Keratinocyte (primary cell): ENCODE measurements at regions not wholly inside any gene's neighbourhood (a gene's known extent, or its start where the extent isn't known, plus 50 kb on each side); places are given as distances from the start of the nearest gene placed in this dataset.

ENCODE experiments used
- DNase-seq: peaks from one replicate; pipeline ENCODE4 v3.0.0-alpha.2; 2011; ENCODE audit warnings: low read depth, missing footprints, low spot score
- FAIRE-seq: peaks from 2 replicates; lab custom pipeline; 2011; peaks lifted over from hg19 to GRCh38; lab: Jason Lieb, UNC
- H2AFZ ChIP-seq: 2 replicates; pipeline ENCODE4 v1.6.0; 2012; ENCODE audit warnings: low read length, control low read depth, inconsistent platforms; ENCODE audit not compliant: control insufficient read depth
- H3K27ac ChIP-seq: 2 replicates; pipeline ENCODE4 v1.5.1; 2011; ENCODE audit warnings: low read length; ENCODE audit not compliant: control insufficient read depth, insufficient read depth
- H3K27me3 ChIP-seq: 3 replicates; pipeline ENCODE4 v1.6.0; 2011; ENCODE audit warnings: low read length; ENCODE audit not compliant: control insufficient read depth, insufficient read depth; ENCODE audit errors: extremely low read depth
- H3K36me3 ChIP-seq, 2 experiments: 2 replicates in 1 of 2; 3 replicates in 1 of 2; pipeline ENCODE4 v1.5.1; 2011; ENCODE audit warnings: low read length in 2 of 2, mild to moderate bottlenecking in 1 of 2; ENCODE audit not compliant: control insufficient read depth in 2 of 2, insufficient read depth in 2 of 2; ENCODE audit errors: extremely low read depth in 1 of 2
- H3K4me1 ChIP-seq: 3 replicates; pipeline ENCODE4 v1.5.1; 2011; ENCODE audit warnings: low read length; ENCODE audit not compliant: control insufficient read depth, insufficient read depth; ENCODE audit errors: extremely low read depth
- H3K4me2 ChIP-seq: 3 replicates; pipeline ENCODE4 v1.6.0; 2011; ENCODE audit warnings: low read depth, low read length; ENCODE audit not compliant: control insufficient read depth, insufficient read depth; ENCODE audit errors: extremely low read depth
- H3K4me3 ChIP-seq, 3 experiments: fragments of 200-600 bp in 1 of 3; sonication (generic) in 1 of 3; 2 replicates in 2 of 3; 3 replicates in 1 of 3; pipeline ENCODE4 v1.5.1; 2011 to 2016; ENCODE audit warnings: low read length in 3 of 3, mild to moderate bottlenecking in 3 of 3, control low read depth in 2 of 3, inconsistent platforms in 1 of 3, low read depth in 1 of 3, mixed read lengths in 1 of 3, mixed run types in 1 of 3, moderate library complexity in 1 of 3; ENCODE audit not compliant: control insufficient read depth in 2 of 3, insufficient read depth in 2 of 3; ENCODE audit errors: extremely low read depth in 1 of 3
- H3K79me2 ChIP-seq: 2 replicates; pipeline ENCODE4 v1.6.0; 2012; ENCODE audit warnings: low read length; ENCODE audit not compliant: control insufficient read depth, insufficient read depth
- H3K9ac ChIP-seq: 3 replicates; pipeline ENCODE4 v1.6.0; 2011; ENCODE audit warnings: low read length; ENCODE audit not compliant: control insufficient read depth, insufficient read depth; ENCODE audit errors: extremely low read depth
- H3K9me1 ChIP-seq: 3 replicates; pipeline ENCODE4 v1.6.0; 2011; ENCODE audit warnings: low read length; ENCODE audit not compliant: control insufficient read depth, insufficient read depth; ENCODE audit errors: extremely low read depth
- H3K9me3 ChIP-seq: 2 replicates; pipeline ENCODE4 v1.5.1; 2012; ENCODE audit warnings: low read depth, low read length; ENCODE audit not compliant: control insufficient read depth
- H4K20me1 ChIP-seq: 3 replicates; pipeline ENCODE4 v1.6.0; 2011; ENCODE audit warnings: low read length; ENCODE audit not compliant: control insufficient read depth, insufficient read depth; ENCODE audit errors: extremely low read depth
- CTCF ChIP-seq, 3 experiments: IDR thresholded peaks in 1 of 3; conservative IDR thresholded peaks in 1 of 3; optimal IDR thresholded peaks in 1 of 3; 2 replicates in 2 of 3; 3 replicates in 1 of 3; pipeline versions ENCODE3 to v1.5.1; 2011; ENCODE audit warnings: low read length in 3 of 3, mild to moderate bottlenecking in 3 of 3, moderate library complexity in 2 of 3, control low read depth in 1 of 3, inconsistent platforms in 1 of 3; ENCODE audit not compliant: insufficient read depth in 2 of 3; ENCODE audit errors: extremely low read depth in 1 of 3
- EZH2 ChIP-seq: IDR thresholded peaks from one replicate; pipeline ENCODE4 v1.6.1; 2012; ENCODE audit warnings: inconsistent platforms, mild to moderate bottlenecking, low read length, moderate library complexity
- dilution Hi-C: fragments of 300-500 bp; cut with MboI; formaldehyde crosslinking; loops from one replicate; pipeline ENCODE4 v1.7.0; 2020; ENCODE audit warnings: low sequenced_read_pairs; ENCODE audit not compliant: extremely low pct_ligation_motif_present

- Histone ChIP-seq H3K4me3 (no peak overlapping the region), H4K20me1 (no peaks in the 10 kb centered on the region), H3K4me1 (no peaks in the 10 kb centered on the region), H3K27ac (no peak overlapping the region), H3K4me2 (no peak overlapping the region), H3K9me3 (no peaks in the 10 kb centered on the region), H3K79me2 (no peaks in the 10 kb centered on the region), H3K9me1 (no peaks in the 10 kb centered on the region), H2AFZ (no peak overlapping the region), H3K36me3 (no peaks in the 10 kb centered on the region), H3K27me3 (no peaks in the 10 kb centered on the region), H3K9ac (no peak overlapping the region)
- DNase-seq (no peak), FAIRE-seq (no peak)
- dilution Hi-C loops: no loop called here
- TF ChIP-seq EZH2: no peak
- no peak for TF ChIP-seq CTCF (optimal IDR thresholded peaks at IDR 0.05 in 1 of 3, IDR thresholded peaks at IDR 0.05 in 1 of 3, conservative IDR thresholded peaks at IDR 0.05 in 1 of 3; ENCODE audit: extremely low read depth in 1 of 3, insufficient read depth in 2 of 3, low read length in 3 of 3)
These were observed 210.1 kb downstream of the SUDS3 start for GRCh38 chr12:118586433-118586832.

GRCh38 chr12:118589162-118589561 is 212.8 kb downstream of the SUDS3 start:
- H3K36me3 ChIP-seq: no peaks in the 10 kb centered on the region
- dilution Hi-C loops: no loop called here
- H3K27ac ChIP-seq: no peak overlapping the region
- no peak for TF ChIP-seq CTCF (optimal IDR thresholded peaks at IDR 0.05 in 1 of 3, IDR thresholded peaks at IDR 0.05 in 1 of 3, conservative IDR thresholded peaks at IDR 0.05 in 1 of 3; ENCODE audit: extremely low read depth in 1 of 3, insufficient read depth in 2 of 3, low read length in 3 of 3)
- TF ChIP-seq EZH2: no peak
- H3K27me3 ChIP-seq: no peaks in the 10 kb centered on the region
- no peak overlapping the region for H2AFZ ChIP-seq
- no peaks in the 10 kb centered on the region for H3K9me3 ChIP-seq
- FAIRE-seq: no peak
- H3K9me1 ChIP-seq: no peaks in the 10 kb centered on the region
- H3K9ac ChIP-seq: no peak overlapping the region
- H4K20me1 ChIP-seq: no peaks in the 10 kb centered on the region
- H3K4me3 ChIP-seq: no peak overlapping the region
- H3K79me2 ChIP-seq: no peaks in the 10 kb centered on the region
- DNase-seq: no peak
- H3K4me2 ChIP-seq: no peak overlapping the region
- no peaks in the 10 kb centered on the region for H3K4me1 ChIP-seq
